ENCODE measurements at regions not wholly inside any gene's neighbourhood (a gene's known extent, or its start where the extent isn't known, plus 50 kb on each side); places are given as distances from the start of the nearest gene placed in this dataset.
"Not testable (repeated sequence)": the region's sequence is repeated elsewhere in the genome, so short reads cannot be mapped to it uniquely, and the experiment has no call there.

DNA sequence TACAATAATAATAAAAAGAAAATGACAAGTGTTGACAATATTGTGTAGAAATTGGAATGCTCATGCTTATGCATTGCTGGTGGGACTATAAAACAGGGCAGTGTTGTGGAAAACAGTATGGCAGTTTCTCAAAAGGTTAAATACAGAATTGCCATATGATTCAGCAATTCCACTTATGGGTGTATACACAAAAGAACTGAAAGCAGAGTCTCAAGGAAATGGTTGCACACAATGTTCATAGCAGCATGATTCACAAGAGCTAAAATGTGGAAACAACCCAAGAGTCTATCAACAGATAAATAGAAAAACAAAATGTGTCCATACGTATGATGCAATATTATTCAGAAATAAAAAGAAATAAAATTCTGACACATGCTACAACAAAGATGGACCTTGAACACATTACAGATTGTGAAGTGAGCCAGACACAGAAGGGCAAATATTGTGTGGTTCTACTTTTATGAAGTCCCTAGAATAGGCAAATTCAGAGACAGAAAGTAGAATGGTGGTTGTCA, 64.8 kb upstream of the GRM8 start:
- ATAC-seq, result peak; percentile 65

DNA sequence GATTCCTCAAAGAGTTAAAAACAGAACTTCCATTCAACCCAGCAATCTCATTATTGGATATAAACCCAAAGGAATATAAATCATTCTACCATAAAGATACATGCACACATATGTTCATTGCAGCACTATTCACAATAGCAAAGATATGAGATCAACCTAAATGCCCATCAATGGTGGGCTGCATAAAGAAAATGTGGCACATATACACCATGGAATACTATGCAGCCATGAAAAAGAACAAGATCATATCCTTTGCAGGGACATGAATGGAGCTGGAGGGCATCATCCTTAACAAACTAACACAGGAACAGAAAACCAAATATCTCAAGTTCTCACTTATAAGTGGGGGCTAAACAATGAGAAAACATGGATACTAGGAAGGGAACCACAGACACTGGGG, 64.1 kb upstream of the GRM8 start:
- not testable (repeated sequence) for ATAC-seq

DNA sequence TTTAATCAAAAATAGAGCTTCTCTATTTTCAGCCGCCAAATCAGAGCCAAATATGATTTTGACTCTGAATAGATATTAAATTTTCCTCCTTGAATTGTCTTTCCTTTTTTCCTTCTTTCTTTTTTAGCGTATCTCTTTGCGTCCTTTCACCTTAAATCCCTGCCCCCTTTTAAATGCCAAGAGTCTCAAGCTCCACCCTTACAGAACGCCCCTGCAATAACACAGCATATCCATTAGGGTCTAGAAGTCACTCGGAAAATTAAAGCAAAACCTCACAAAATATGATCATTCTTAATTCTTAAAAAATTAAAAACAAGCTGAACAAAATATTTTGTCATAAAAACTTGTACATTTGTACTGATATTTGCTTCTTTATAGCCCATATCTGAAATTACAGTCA, 51.3 kb upstream of the GRM8 start:
- no peak for ATAC-seq

DNA sequence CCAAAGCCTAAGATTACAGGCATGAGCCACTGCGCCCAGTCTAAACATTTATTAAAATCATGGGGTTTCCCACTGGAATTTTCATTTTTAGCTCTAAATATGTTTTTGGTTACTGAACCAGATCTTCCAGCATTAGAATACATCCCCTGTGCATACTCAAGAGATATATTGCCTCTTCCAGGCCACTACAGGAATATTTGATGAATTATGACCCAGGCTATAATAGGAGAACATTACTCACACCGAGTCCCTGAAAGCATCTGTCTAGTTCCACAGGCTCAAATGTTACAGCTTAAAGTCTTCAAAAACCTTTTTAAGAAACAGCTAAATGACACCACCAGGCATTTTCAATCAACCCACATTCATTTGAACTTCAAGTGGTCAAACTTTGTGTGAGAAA, 50.4 kb upstream of the GRM8 start:
- ATAC-seq, result no peak

All from esophagus mucosa (tissue), 1 donor.